ENCODE measurements at regions not wholly inside any gene's neighbourhood (a gene's known extent, or its start where the extent isn't known, plus 50 kb on each side); places are given as distances from the start of the nearest gene placed in this dataset.

- CTCF ChIA-PET, result no interaction called here
- no peaks in the 10 kb centered on the region for H3K4me1 ChIP-seq (ENCODE audit: insufficient read depth, low read length, poor library complexity, severe bottlenecking)
- no peak for TF ChIP-seq CTCF (conservative IDR thresholded peaks at IDR 0.05; ENCODE audit: low read depth, low read length)
- no peak for TF ChIP-seq EZH2 (IDR thresholded peaks at IDR 0.05; ENCODE audit: borderline replicate concordance, low read depth, low read length, poor library complexity, severe bottlenecking)
- H3K27ac ChIP-seq (ENCODE audit: low read depth, low read length, poor library complexity, severe bottlenecking), result no peak overlapping the region
- POLR2A ChIA-PET (ENCODE audit: low non-redundant PET), result interaction anchor here (0.6 kb wide), 1 partner anchor 1278 kb away, joined by 3 read pairs; no protein-coding TSS in a partner anchor
- H3K36me3 ChIP-seq (ENCODE audit: insufficient read depth, low read length, poor library complexity, severe bottlenecking), result no peaks in the 10 kb centered on the region
- DNase-seq (ENCODE audit: low spot score), result no peak
- BruUV-seq (replicated peaks), result no TSS peak
- intact Hi-C loops (cut with micrococcal nuclease; ENCODE audit: unreplicated experiment), result no loop called here
- H3K4me3 ChIP-seq (ENCODE audit: low read depth, low read length, poor library complexity, severe bottlenecking), result no peak overlapping the region
- no peaks in the 10 kb centered on the region for H3K27me3 ChIP-seq (replicated peaks; ENCODE audit: insufficient read depth, low read depth, low read length, poor library complexity)
- no peaks in the 10 kb centered on the region for H3K9me3 ChIP-seq (ENCODE audit: low read depth, low read length, poor library complexity, severe bottlenecking)
Observed at GRCh38 chr6:84445068-84445467, 217.6 kb upstream of the CEP162 start.

DNA sequence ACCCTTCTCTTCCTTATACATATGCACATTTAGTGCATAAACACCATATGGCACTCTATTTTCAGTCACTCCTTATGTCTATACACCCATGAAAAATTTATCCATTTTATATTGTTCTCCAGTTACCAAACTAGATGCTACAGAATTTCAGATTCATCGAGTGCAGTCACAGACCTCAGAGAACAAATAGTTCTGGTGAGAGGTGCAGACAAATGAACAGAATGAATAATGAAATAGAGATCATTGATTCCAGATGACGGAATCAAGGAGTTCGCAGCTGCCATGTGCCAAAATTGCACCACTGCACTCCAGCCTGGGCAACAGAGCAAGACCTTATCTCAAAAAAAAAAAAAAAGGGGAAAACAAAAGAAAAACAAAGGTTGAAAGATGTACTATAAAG is 214.8 kb upstream of the CEP162 start:
- H3K36me3 ChIP-seq (ENCODE audit: insufficient read depth, low read length, poor library complexity, severe bottlenecking), result no peaks in the 10 kb centered on the region
- no peak for DNase-seq (ENCODE audit: low spot score)
- H3K27ac ChIP-seq (ENCODE audit: low read depth, low read length, poor library complexity, severe bottlenecking), result no peak overlapping the region
- H3K4me1 ChIP-seq (ENCODE audit: insufficient read depth, low read length, poor library complexity, severe bottlenecking), result no peaks in the 10 kb centered on the region
- no peaks in the 10 kb centered on the region for H3K9me3 ChIP-seq (ENCODE audit: low read depth, low read length, poor library complexity, severe bottlenecking)
- intact Hi-C loops (cut with micrococcal nuclease; ENCODE audit: unreplicated experiment), result no loop called here
- CTCF ChIA-PET, result no interaction called here
- BruUV-seq (replicated peaks), result no TSS peak
- TF ChIP-seq CTCF (conservative IDR thresholded peaks at IDR 0.05; ENCODE audit: low read depth, low read length) (no peak), EZH2 (IDR thresholded peaks at IDR 0.05; ENCODE audit: borderline replicate concordance, low read depth, low read length, poor library complexity, severe bottlenecking) (no peak)
- POLR2A ChIA-PET (ENCODE audit: low non-redundant PET), result no interaction called here
- H3K27me3 ChIP-seq (replicated peaks; ENCODE audit: insufficient read depth, low read depth, low read length, poor library complexity), result no peaks in the 10 kb centered on the region
- H3K4me3 ChIP-seq (ENCODE audit: low read depth, low read length, poor library complexity, severe bottlenecking), result no peak overlapping the region

DNA sequence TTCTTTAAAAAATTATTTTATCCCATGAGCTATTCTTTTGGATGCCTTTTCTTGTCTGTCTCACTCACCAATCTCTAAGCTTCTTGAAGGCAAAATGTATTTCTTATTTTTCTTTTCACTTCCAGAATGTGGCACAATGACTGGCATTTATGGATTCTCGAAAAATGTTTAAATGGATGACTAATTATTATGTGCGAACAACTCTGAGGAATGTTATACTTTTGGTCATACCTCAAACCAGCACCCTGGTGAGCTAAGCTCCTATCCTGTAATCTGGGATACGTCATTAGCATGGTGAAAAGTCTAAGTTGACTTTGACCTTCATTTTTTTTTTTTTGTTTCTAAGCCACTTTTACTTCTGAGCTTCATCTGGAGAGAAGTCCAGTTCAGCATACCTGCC is 214.0 kb upstream of the CEP162 start:
- H3K27ac ChIP-seq (ENCODE audit: low read depth, low read length, poor library complexity, severe bottlenecking), result no peak overlapping the region
- BruUV-seq (replicated peaks), result no TSS peak
- ChIA-PET POLR2A (ENCODE audit: low non-redundant PET) (no interaction called here), CTCF (no interaction called here)
- intact Hi-C loops (cut with micrococcal nuclease; ENCODE audit: unreplicated experiment), result no loop called here
- no peak for TF ChIP-seq CTCF (conservative IDR thresholded peaks at IDR 0.05; ENCODE audit: low read depth, low read length)
- TF ChIP-seq EZH2 (IDR thresholded peaks at IDR 0.05; ENCODE audit: borderline replicate concordance, low read depth, low read length, poor library complexity, severe bottlenecking), result no peak
- H3K4me1 ChIP-seq (ENCODE audit: insufficient read depth, low read length, poor library complexity, severe bottlenecking), result no peaks in the 10 kb centered on the region
- no peak overlapping the region for H3K4me3 ChIP-seq (ENCODE audit: low read depth, low read length, poor library complexity, severe bottlenecking)
- H3K9me3 ChIP-seq (ENCODE audit: low read depth, low read length, poor library complexity, severe bottlenecking), result no peaks in the 10 kb centered on the region
- no peaks in the 10 kb centered on the region for H3K27me3 ChIP-seq (replicated peaks; ENCODE audit: insufficient read depth, low read depth, low read length, poor library complexity)
- no peak for DNase-seq (ENCODE audit: low spot score)
- H3K36me3 ChIP-seq (ENCODE audit: insufficient read depth, low read length, poor library complexity, severe bottlenecking), result no peaks in the 10 kb centered on the region

Data from A673 (cell line).